ENCODE measurements at regions not wholly inside any gene's neighbourhood (a gene's known extent, or its start where the extent isn't known, plus 50 kb on each side); places are given as distances from the start of the nearest gene placed in this dataset.

DNA sequence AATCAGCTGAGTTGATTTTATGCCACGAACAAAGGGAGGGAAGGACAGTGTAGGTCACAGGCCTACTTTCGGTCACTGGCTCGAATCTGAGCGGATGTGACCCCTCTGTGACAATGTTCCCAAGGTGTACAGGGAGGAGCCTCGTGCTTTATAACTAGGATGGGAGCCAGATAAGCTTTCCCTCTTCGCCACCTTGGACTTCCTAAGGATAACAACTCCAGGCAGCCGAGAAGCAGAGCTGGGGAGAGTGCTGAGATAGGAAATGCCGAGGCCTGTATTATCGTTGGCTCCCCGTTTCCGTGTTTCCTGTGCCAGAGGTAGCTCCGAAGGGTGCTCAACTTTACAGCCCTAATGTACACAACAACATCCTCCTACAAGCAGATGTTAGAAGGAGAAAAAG, 217.8 kb upstream of the IRX3 start:
- POLR2A ChIA-PET: no interaction called here

GRCh38 chr16:54503856-54504219, 217.3 kb upstream of the IRX3 start:
- no peak overlapping the region for H3K4me3 ChIP-seq (ENCODE audit: low read depth, low read length)
- POLR2A ChIA-PET: no interaction called here

More for the DNA sequence above, 217.8 kb upstream of the IRX3 start:
- peaks cover 20% of the 10 kb centered on the region for H3K4me1 ChIP-seq (ENCODE audit: control insufficient read depth, insufficient read depth, low read length)
- CTCF ChIA-PET: no interaction called here
- TF ChIP-seq ZNF776 (tag by site-specific recombination; IDR thresholded peaks at IDR 0.05; ENCODE audit: borderline replicate concordance) (no peak), ZNF292 (tag by site-specific recombination; IDR thresholded peaks at IDR 0.05; ENCODE audit: borderline replicate concordance, low read depth) (no peak)
- H3K27ac ChIP-seq (ENCODE audit: extremely low read depth, low read depth, low read length): no peak overlapping the region
- no peaks in the 10 kb centered on the region for H3K36me3 ChIP-seq (ENCODE audit: control insufficient read depth in 2 of 2, insufficient read depth in 1 of 2, low read length in 2 of 2)
- H3K4me3 ChIP-seq (ENCODE audit: low read depth, low read length): no peak overlapping the region
- H3K9me3 ChIP-seq (ENCODE audit: control insufficient read depth, insufficient read depth, low read depth, low read length): no peaks in the 10 kb centered on the region

DNA sequence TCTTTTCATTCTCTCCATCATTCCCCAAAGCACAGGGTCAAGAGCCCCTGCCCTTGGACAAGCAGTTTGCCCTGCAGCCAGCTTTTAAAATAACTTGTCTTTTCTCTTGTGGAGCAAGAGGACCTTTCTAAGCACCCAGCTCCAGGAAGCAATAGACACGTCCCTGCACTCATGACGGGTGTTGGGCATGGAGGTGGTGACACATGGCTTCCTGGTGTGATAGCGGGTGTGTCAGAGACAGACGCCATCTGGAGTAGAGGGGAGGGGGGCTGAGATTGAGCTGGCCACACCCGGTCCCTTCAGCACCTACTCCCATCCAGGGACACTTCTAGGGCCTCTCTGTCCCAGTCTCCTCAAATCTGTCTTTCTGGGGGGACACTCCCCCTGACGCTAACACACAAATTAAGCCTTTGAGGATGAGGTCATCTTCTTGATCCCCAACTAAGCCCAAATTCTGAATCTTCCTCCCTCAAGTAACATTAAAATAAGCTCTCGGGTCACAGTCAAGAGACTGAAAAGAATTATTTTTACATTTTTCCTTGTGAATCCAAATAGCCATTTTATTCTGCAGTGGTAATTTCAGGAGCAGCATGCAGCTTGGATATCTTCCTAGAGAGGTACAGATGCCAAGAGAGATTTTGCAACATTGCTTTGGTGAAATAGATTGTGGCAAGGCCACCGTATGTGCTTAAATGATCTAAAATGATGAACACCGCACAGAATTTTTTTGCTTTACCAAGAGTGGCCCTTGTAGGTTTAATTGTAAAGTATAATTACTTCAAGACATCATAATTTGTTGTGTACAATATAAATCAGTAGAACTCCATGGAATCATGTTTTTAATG, 216.6 kb upstream of the IRX3 start:
- CTCF ChIA-PET: interaction anchor here (0.7 to 0.8 kb wide), 2 partner anchors 171 to 954 kb away, joined by 3 to 4 read pairs; no protein-coding TSS in a partner anchor
- peaks cover 20% of the 10 kb centered on the region for H3K4me1 ChIP-seq (ENCODE audit: control insufficient read depth, insufficient read depth, low read length)
- no peaks in the 10 kb centered on the region for H3K36me3 ChIP-seq (ENCODE audit: control insufficient read depth in 2 of 2, insufficient read depth in 1 of 2, low read length in 2 of 2)
- H3K27ac ChIP-seq (ENCODE audit: extremely low read depth, low read depth, low read length): no peak overlapping the region
- H3K9me3 ChIP-seq (ENCODE audit: control insufficient read depth, insufficient read depth, low read depth, low read length): no peaks in the 10 kb centered on the region
- H3K4me3 ChIP-seq (ENCODE audit: low read depth, low read length): no peak overlapping the region
- POLR2A ChIA-PET: no interaction called here
- TF ChIP-seq KLF1 (tag by site-specific recombination; IDR thresholded peaks at IDR 0.05): peak; percentile 91
- TF ChIP-seq ZNF629 (tag by site-specific recombination; IDR thresholded peaks at IDR 0.05): no peak

More at GRCh38 chr16:54503856-54504219, 217.3 kb upstream of the IRX3 start:
- TF ChIP-seq ZNF664 (tag by site-specific recombination; IDR thresholded peaks at IDR 0.05) (no peak), ZNF777 (tag by site-specific recombination; IDR thresholded peaks at IDR 0.05; ENCODE audit: borderline replicate concordance) (no peak), ZNF530 (tag by site-specific recombination; IDR thresholded peaks at IDR 0.05; ENCODE audit: low read depth) (no peak), ZNF19 (tag by site-specific recombination; IDR thresholded peaks at IDR 0.05; ENCODE audit: low read depth) (no peak), KLF9 (tag by site-specific recombination; IDR thresholded peaks at IDR 0.05; ENCODE audit: low read depth) (no peak), ZNF654 (tag by site-specific recombination; IDR thresholded peaks at IDR 0.05; ENCODE audit: low read depth) (no peak), HOXC10 (CRISPR knock-in tag; IDR thresholded peaks at IDR 0.05) (no peak)
- TF ChIP-seq, protein P1, sequence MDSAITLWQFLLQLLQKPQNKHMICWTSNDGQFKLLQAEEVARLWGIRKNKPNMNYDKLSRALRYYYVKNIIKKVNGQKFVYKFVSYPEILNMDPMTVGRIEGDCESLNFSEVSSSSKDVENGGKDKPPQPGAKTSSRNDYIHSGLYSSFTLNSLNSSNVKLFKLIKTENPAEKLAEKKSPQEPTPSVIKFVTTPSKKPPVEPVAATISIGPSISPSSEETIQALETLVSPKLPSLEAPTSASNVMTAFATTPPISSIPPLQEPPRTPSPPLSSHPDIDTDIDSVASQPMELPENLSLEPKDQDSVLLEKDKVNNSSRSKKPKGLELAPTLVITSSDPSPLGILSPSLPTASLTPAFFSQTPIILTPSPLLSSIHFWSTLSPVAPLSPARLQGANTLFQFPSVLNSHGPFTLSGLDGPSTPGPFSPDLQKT (IDR thresholded peaks at IDR 0.05; ENCODE audit: borderline replicate concordance, low read depth, low read length): no peak
- CTCF ChIA-PET: no interaction called here
- no peaks in the 10 kb centered on the region for H3K36me3 ChIP-seq (ENCODE audit: control insufficient read depth in 2 of 2, insufficient read depth in 1 of 2, low read length in 2 of 2)
- no peak overlapping the region for H3K27ac ChIP-seq (ENCODE audit: extremely low read depth, low read depth, low read length)
- H3K9me3 ChIP-seq (ENCODE audit: control insufficient read depth, insufficient read depth, low read depth, low read length): no peaks in the 10 kb centered on the region
- H3K4me1 ChIP-seq (ENCODE audit: control insufficient read depth, insufficient read depth, low read length): peaks cover 20% of the 10 kb centered on the region

GRCh38 chr16:54501797-54502196, 215.2 kb upstream of the IRX3 start:
- peaks cover 17% of the 10 kb centered on the region for H3K4me1 ChIP-seq (ENCODE audit: control insufficient read depth, insufficient read depth, low read length)
- ChIA-PET POLR2A (no interaction called here), CTCF (interaction anchor here (0.7 kb wide), 1 partner anchor 102 kb away, joined by 4 read pairs; no protein-coding TSS in a partner anchor)
- no peak overlapping the region for H3K4me3 ChIP-seq (ENCODE audit: low read depth, low read length)
- no peaks in the 10 kb centered on the region for H3K36me3 ChIP-seq (ENCODE audit: control insufficient read depth in 2 of 2, insufficient read depth in 1 of 2, low read length in 2 of 2)
- TF ChIP-seq ZNF366 (tag by site-specific recombination; conservative IDR thresholded peaks at IDR 0.05) (0 out of 2 replicates have a peak, but pooled peaks have one; percentile 15), EGR2 (tag by site-specific recombination; IDR thresholded peaks at IDR 0.05; ENCODE audit: low read depth) (peak; percentile 56), ZFHX2 (tag by site-specific recombination; conservative IDR thresholded peaks at IDR 0.05) (0 out of 2 replicates have a peak, but pooled peaks have one; percentile 12), ZNF133 (tag by site-specific recombination; IDR thresholded peaks at IDR 0.05) (no peak), ZNF776 (tag by site-specific recombination; IDR thresholded peaks at IDR 0.05; ENCODE audit: borderline replicate concordance) (no peak), ZNF704 (tag by site-specific recombination; IDR thresholded peaks at IDR 0.05) (no peak)
- no peak overlapping the region for H3K27ac ChIP-seq (ENCODE audit: extremely low read depth, low read depth, low read length)
- no peaks in the 10 kb centered on the region for H3K9me3 ChIP-seq (ENCODE audit: control insufficient read depth, insufficient read depth, low read depth, low read length)
